NB4 (cell line): ENCODE measurements at regions not wholly inside any gene's neighbourhood (a gene's known extent, or its start where the extent isn't known, plus 50 kb on each side); places are given as distances from the start of the nearest gene placed in this dataset.
"Not testable (repeated sequence)": the region's sequence is repeated elsewhere in the genome, so short reads cannot be mapped to it uniquely, and the experiment has no call there.

ENCODE experiments used
- DNase-seq: peaks from one replicate; pipeline ENCODE4 v3.0.0; 2010; ENCODE audit warnings: low read depth
- H3K4me3 ChIP-seq: one replicate; pipeline ENCODE4 v1.5.1; 2011; ENCODE audit warnings: mild to moderate bottlenecking, low read depth, low read length, moderate library complexity
- MYC ChIP-seq: IDR thresholded peaks from 2 replicates; pipeline ENCODE4 v1.6.1; 2011; ENCODE audit warnings: low read depth, low read length
- POLR2A ChIP-seq: IDR thresholded peaks from 2 replicates; pipeline ENCODE4 v1.6.1; 2011; ENCODE audit warnings: mild to moderate bottlenecking; ENCODE audit not compliant: insufficient read length; ENCODE audit errors: extremely low read depth
- TF ChIP-seq, protein P1 (sequence below): IDR thresholded peaks from one replicate; pipeline ENCODE4 v1.5.1; 2012; ENCODE audit warnings: low read depth, low read length
- TF ChIP-seq, protein P2 (sequence below): IDR thresholded peaks from 2 replicates; pipeline ENCODE4 v1.6.1; 2011; ENCODE audit warnings: low read depth, low read length

GRCh38 chr11:37286890-37287289, 688.9 kb upstream of the RAG2 start:
- no peak for DNase-seq
- TF ChIP-seq POLR2A = no peak
- TF ChIP-seq MYC = no peak
- TF ChIP-seq, protein P1, sequence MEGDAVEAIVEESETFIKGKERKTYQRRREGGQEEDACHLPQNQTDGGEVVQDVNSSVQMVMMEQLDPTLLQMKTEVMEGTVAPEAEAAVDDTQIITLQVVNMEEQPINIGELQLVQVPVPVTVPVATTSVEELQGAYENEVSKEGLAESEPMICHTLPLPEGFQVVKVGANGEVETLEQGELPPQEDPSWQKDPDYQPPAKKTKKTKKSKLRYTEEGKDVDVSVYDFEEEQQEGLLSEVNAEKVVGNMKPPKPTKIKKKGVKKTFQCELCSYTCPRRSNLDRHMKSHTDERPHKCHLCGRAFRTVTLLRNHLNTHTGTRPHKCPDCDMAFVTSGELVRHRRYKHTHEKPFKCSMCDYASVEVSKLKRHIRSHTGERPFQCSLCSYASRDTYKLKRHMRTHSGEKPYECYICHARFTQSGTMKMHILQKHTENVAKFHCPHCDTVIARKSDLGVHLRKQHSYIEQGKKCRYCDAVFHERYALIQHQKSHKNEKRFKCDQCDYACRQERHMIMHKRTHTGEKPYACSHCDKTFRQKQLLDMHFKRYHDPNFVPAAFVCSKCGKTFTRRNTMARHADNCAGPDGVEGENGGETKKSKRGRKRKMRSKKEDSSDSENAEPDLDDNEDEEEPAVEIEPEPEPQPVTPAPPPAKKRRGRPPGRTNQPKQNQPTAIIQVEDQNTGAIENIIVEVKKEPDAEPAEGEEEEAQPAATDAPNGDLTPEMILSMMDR = no peak
- TF ChIP-seq, protein P2, sequence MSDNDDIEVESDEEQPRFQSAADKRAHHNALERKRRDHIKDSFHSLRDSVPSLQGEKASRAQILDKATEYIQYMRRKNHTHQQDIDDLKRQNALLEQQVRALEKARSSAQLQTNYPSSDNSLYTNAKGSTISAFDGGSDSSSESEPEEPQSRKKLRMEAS = no peak
- H3K4me3 ChIP-seq = no peak overlapping the region

- DNase-seq = no peak
- TF ChIP-seq, protein P1 = no peak
- no peak for TF ChIP-seq POLR2A
- TF ChIP-seq, protein P2 = no peak
- TF ChIP-seq MYC = no peak
- no peak overlapping the region for H3K4me3 ChIP-seq
These were observed 684.3 kb upstream of the RAG2 start for GRCh38 chr11:37282367-37282766.

DNA sequence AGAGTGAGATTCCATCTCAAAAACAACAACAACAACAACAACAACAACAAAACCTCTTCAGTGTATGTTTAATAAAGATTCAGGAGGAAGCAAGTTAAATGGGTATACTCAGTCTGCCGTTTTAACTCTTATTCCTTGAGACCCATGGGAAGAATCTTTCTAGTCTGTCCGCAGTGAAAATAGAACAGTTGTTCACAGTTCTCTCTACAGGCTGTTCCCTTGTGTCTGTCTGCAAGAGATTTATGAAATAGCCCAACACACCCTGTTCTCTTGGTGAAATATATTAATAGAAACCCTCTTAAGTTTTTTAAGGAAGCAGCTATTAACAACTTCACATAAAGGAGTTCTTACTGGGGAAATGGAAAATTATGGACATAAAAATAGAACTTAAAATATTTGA, 682.2 kb upstream of the RAG2 start:
- H3K4me3 ChIP-seq = no peak overlapping the region
- TF ChIP-seq, protein P1 = no peak
- TF ChIP-seq, protein P2 = no peak
- no peak for TF ChIP-seq MYC
- no peak for TF ChIP-seq POLR2A
- DNase-seq = no peak

DNA sequence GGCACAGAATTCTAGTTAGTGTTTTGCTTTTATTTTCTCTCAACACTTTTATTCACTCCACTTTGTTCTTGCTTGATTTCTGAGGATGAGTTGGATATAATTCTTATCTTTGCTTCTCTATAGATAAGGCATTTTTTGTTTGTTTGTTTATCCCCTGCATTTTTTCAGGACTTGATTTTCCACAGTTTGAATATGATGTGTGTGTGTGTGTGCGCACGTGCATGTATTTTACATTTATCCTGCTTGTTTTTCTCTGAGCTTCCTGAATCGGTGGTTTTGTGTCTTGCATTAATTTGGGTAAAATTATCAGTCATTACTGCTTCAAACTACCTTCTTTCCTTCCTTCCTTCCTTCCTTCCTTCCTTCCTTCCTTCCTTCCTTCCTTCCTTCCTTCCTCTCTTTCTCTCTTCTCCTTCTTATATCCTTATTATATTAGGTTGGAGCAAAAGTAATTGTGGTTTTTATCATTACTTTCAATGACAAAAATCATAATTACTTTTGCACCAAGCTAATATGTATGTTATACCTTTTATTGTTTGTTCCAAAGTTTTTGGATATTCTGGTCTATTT, 679.9 kb upstream of the RAG2 start:
- no peak for DNase-seq
- H3K4me3 ChIP-seq = no peak overlapping the region
- TF ChIP-seq MYC = no peak
- TF ChIP-seq, protein P1 = no peak
- TF ChIP-seq, protein P2 = no peak
- TF ChIP-seq POLR2A = no peak

DNA sequence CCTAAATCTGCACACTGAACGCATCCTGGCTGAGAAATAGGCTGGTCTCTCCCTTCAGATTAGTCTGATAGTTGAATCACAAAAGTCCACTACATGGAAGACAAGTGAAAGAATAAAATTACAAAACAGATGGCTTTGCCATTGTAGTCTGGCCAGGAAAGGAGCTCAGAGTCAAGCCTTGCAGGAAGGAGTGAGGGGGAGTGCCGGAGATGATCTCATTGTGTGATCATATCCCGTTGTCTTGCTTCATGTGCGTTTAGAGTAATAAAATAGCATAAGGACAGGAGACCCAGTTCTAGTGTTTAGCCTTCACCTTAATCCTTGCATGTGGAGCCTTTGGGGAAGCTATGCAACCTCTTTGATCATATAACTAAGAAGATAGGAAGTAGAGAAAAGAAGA, 666.7 kb upstream of the RAG2 start:
- DNase-seq = peak; percentile 13
- no peak for TF ChIP-seq MYC
- no peak overlapping the region for H3K4me3 ChIP-seq

DNA sequence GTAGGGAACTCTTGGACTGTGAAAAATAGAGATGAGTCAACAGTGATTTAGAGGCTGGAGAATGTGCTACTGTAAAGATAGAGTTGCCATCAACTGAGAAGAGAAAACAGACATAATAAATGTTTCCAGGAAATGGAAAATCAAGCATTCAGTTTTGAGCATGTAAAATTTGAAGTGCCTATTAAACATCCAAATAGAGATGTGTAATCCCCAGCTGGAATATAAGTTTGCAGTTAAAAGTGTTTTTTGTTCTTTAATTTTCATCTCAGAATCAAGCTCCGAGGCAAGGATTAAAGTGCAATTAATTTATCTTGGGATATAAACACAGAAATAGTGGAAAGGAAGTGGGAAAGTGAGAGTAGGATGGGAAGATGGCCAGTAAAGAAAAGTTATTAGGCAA, 666.0 kb upstream of the RAG2 start:
- TF ChIP-seq, protein P1 = no peak
- TF ChIP-seq, protein P2 = no peak
- TF ChIP-seq MYC (no peak), POLR2A (no peak)
- H3K4me3 ChIP-seq = no peak overlapping the region
- no peak for DNase-seq

- H3K4me3 ChIP-seq, DNase-seq: not testable (repeated sequence)
These were observed 665.4 kb upstream of the RAG2 start for GRCh38 chr11:37263467-37263866.
